ENCODE measurements at regions not wholly inside any gene's neighbourhood (a gene's known extent, or its start where the extent isn't known, plus 50 kb on each side); places are given as distances from the start of the nearest gene placed in this dataset.

DNA sequence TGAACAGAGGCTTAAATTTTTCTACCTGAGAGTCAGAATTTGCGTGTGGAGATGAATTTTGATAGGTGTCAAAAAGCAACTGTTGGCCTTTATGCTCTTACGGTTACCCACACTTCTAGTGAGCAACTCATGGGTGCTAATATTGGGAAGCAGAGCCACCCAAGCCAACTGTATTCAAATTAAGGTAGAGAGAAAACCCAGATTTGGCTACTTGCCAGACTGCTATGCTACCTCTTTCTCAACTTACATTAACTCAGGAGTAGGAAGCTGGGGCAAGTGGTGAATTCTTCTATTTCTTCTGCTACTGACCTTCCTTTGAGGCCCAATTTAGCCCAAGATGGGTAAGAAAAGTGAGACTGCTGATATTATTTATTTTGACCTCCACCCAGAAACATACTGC, 83.9 kb downstream of the OLFM4 start:
- TF ChIP-seq, protein P1, sequence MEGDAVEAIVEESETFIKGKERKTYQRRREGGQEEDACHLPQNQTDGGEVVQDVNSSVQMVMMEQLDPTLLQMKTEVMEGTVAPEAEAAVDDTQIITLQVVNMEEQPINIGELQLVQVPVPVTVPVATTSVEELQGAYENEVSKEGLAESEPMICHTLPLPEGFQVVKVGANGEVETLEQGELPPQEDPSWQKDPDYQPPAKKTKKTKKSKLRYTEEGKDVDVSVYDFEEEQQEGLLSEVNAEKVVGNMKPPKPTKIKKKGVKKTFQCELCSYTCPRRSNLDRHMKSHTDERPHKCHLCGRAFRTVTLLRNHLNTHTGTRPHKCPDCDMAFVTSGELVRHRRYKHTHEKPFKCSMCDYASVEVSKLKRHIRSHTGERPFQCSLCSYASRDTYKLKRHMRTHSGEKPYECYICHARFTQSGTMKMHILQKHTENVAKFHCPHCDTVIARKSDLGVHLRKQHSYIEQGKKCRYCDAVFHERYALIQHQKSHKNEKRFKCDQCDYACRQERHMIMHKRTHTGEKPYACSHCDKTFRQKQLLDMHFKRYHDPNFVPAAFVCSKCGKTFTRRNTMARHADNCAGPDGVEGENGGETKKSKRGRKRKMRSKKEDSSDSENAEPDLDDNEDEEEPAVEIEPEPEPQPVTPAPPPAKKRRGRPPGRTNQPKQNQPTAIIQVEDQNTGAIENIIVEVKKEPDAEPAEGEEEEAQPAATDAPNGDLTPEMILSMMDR (IDR thresholded peaks at IDR 0.05; ENCODE audit: borderline replicate concordance, extremely low read depth, low read length, poor library complexity, severe bottlenecking), result no peak
- TF ChIP-seq EZH2 (IDR thresholded peaks at IDR 0.05; ENCODE audit: borderline replicate concordance, low read depth, low read length, severe bottlenecking), result no peak
